ENCODE measurements at regions not wholly inside any gene's neighbourhood (a gene's known extent, or its start where the extent isn't known, plus 50 kb on each side); places are given as distances from the start of the nearest gene placed in this dataset.

- WGBS, 2 experiments (ENCODE audit: insufficient coverage in 1 of 2, insufficient read length in 1 of 2) = 85% methylated on average over 3 of the region's 3 CpGs; no CpG with 5 or more reads in 1 of the 2 experiments
- Mint-ChIP-seq H3K36me3 (ENCODE audit: low read depth) (no peaks in the 10 kb centered on the region), H3K9me3 (no peaks in the 10 kb centered on the region), H3K4me1 (no peaks in the 10 kb centered on the region), H3K27ac (no peak overlapping the region), H3K27me3 (ENCODE audit: insufficient read depth) (no peaks in the 10 kb centered on the region), H3K4me3 (no peak overlapping the region)
- TF ChIP-seq, protein P1, sequence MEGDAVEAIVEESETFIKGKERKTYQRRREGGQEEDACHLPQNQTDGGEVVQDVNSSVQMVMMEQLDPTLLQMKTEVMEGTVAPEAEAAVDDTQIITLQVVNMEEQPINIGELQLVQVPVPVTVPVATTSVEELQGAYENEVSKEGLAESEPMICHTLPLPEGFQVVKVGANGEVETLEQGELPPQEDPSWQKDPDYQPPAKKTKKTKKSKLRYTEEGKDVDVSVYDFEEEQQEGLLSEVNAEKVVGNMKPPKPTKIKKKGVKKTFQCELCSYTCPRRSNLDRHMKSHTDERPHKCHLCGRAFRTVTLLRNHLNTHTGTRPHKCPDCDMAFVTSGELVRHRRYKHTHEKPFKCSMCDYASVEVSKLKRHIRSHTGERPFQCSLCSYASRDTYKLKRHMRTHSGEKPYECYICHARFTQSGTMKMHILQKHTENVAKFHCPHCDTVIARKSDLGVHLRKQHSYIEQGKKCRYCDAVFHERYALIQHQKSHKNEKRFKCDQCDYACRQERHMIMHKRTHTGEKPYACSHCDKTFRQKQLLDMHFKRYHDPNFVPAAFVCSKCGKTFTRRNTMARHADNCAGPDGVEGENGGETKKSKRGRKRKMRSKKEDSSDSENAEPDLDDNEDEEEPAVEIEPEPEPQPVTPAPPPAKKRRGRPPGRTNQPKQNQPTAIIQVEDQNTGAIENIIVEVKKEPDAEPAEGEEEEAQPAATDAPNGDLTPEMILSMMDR (conservative IDR thresholded peaks at IDR 0.05) = no peak
- Histone ChIP-seq H3K9me3 (ENCODE audit: control insufficient read depth, low read length) (no peaks in the 10 kb centered on the region), H3K27me3 (ENCODE audit: control insufficient read depth, insufficient read depth, low read length, poor library complexity, severe bottlenecking) (no peaks in the 10 kb centered on the region), H3K36me3 (ENCODE audit: control insufficient read depth, insufficient read depth, low read length) (no peaks in the 10 kb centered on the region), H3K9ac (ENCODE audit: extremely low read depth, low read length, poor library complexity, severe bottlenecking) (no peak overlapping the region), H3K27ac (ENCODE audit: low read depth, low read length) (no peak overlapping the region), H3K4me3 (ENCODE audit: low read length) (no peak overlapping the region), H3K4me1 (ENCODE audit: control insufficient read depth, insufficient read depth, low read length) (no peaks in the 10 kb centered on the region)
- DNase-seq = no peak
Observed at GRCh38 chr18:39406941-39407340, 1841.3 kb upstream of the CELF4 start.

DNA sequence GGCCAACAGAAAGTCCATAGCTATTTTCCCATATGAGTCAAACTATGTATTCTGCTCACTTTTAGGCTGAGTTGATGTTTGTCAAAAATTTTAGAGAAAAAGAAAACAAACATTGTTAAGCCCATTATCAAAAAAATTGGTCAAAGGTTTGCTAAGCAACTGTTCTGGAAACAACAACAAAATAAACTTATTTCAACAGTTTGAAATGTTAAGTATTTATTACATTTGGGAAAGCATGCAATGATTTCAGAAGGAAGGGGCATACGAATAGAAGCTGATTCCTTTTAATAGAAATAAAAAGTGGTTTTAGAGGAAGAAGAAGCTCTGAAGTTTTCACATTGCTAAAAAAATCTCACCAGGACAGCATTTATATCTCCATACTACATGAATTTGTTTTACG, 1837.5 kb upstream of the CELF4 start:
- WGBS, 2 experiments (ENCODE audit: insufficient coverage in 1 of 2, insufficient read length in 1 of 2) = 88 to 100% methylated on average over 1 to 2 of the region's 2 CpGs
- Mint-ChIP-seq H3K27me3 (ENCODE audit: insufficient read depth) (no peaks in the 10 kb centered on the region), H3K4me3 (no peak overlapping the region), H3K9me3 (no peaks in the 10 kb centered on the region), H3K27ac (no peak overlapping the region), H3K4me1 (no peaks in the 10 kb centered on the region), H3K36me3 (ENCODE audit: low read depth) (no peaks in the 10 kb centered on the region)
- no peak for DNase-seq
- H3K36me3 ChIP-seq (ENCODE audit: control insufficient read depth, insufficient read depth, low read length) = no peaks in the 10 kb centered on the region
- no peaks in the 10 kb centered on the region for H3K27me3 ChIP-seq (ENCODE audit: control insufficient read depth, insufficient read depth, low read length, poor library complexity, severe bottlenecking)
- no peak overlapping the region for H3K27ac ChIP-seq (ENCODE audit: low read depth, low read length)
- H3K9me3 ChIP-seq (ENCODE audit: control insufficient read depth, low read length) = no peaks in the 10 kb centered on the region
- H3K4me3 ChIP-seq (ENCODE audit: low read length) = no peak overlapping the region
- H3K4me1 ChIP-seq (ENCODE audit: control insufficient read depth, insufficient read depth, low read length) = no peaks in the 10 kb centered on the region
- H3K9ac ChIP-seq (ENCODE audit: extremely low read depth, low read length, poor library complexity, severe bottlenecking) = no peak overlapping the region
- TF ChIP-seq, protein P1 (conservative IDR thresholded peaks at IDR 0.05) = no peak

GRCh38 chr18:39399662-39400061, 1834.1 kb upstream of the CELF4 start:
- Mint-ChIP-seq H3K27me3 (ENCODE audit: insufficient read depth) (no peaks in the 10 kb centered on the region), H3K36me3 (ENCODE audit: low read depth) (peaks cover 9% of the 10 kb centered on the region), H3K4me3 (no peak overlapping the region), H3K4me1 (no peaks in the 10 kb centered on the region), H3K27ac (no peak overlapping the region), H3K9me3 (peaks cover 13% of the 10 kb centered on the region)
- Histone ChIP-seq H3K4me3 (ENCODE audit: low read length) (no peak overlapping the region), H3K27me3 (ENCODE audit: control insufficient read depth, insufficient read depth, low read length, poor library complexity, severe bottlenecking) (no peaks in the 10 kb centered on the region), H3K27ac (ENCODE audit: low read depth, low read length) (no peak overlapping the region), H3K9me3 (ENCODE audit: control insufficient read depth, low read length) (peaks cover 7% of the 10 kb centered on the region), H3K4me1 (ENCODE audit: control insufficient read depth, insufficient read depth, low read length) (no peaks in the 10 kb centered on the region), H3K36me3 (ENCODE audit: control insufficient read depth, insufficient read depth, low read length) (no peaks in the 10 kb centered on the region), H3K9ac (ENCODE audit: extremely low read depth, low read length, poor library complexity, severe bottlenecking) (no peak overlapping the region)
- DNase-seq = no peak
- 86% methylated on average over 1 of the region's 1 CpG; no CpG with 5 or more reads in 1 of the 2 experiments for WGBS, 2 experiments (ENCODE audit: insufficient coverage in 1 of 2, insufficient read length in 1 of 2)
- TF ChIP-seq, protein P1 (conservative IDR thresholded peaks at IDR 0.05) = no peak

Data from endodermal cell (in vitro differentiated cells).